ENCODE measurements at regions not wholly inside any gene's neighbourhood (a gene's known extent, or its start where the extent isn't known, plus 50 kb on each side); places are given as distances from the start of the nearest gene placed in this dataset.
"Not testable (repeated sequence)": the region's sequence is repeated elsewhere in the genome, so short reads cannot be mapped to it uniquely, and the experiment has no call there.

DNA sequence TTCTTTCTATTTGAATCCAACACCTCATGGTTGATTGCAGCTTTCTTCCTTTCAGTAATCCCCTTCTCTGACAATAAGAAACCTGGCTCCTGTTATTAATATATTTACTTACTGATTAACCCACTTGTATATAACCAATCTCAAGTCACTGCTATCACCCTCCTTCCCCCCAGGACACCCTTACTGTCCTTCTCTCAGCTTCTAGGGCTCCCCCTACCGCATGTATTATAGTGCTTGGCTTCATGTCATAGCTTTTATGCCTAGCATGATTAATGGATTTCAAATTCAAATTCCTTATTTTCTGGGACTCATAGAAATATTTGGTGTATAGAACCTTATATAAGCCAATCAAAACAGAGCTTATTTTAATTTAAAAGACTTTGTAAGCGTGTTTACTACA lies 75.7 kb upstream of the BNIP2 start:
- DNase-seq: no peak

GRCh38 chr15:59762558-59762957 lies 73.4 kb upstream of the BNIP2 start:
- DNase-seq: no peak

- not testable (repeated sequence) for DNase-seq
Observed at GRCh38 chr15:59760256-59760655, 71.1 kb upstream of the BNIP2 start.

- no peak for DNase-seq
Observed at GRCh38 chr15:59751552-59752413, 62.7 kb upstream of the BNIP2 start.

GRCh38 chr15:59746777-59747176 lies 57.7 kb upstream of the BNIP2 start:
- DNase-seq: no peak

DNA sequence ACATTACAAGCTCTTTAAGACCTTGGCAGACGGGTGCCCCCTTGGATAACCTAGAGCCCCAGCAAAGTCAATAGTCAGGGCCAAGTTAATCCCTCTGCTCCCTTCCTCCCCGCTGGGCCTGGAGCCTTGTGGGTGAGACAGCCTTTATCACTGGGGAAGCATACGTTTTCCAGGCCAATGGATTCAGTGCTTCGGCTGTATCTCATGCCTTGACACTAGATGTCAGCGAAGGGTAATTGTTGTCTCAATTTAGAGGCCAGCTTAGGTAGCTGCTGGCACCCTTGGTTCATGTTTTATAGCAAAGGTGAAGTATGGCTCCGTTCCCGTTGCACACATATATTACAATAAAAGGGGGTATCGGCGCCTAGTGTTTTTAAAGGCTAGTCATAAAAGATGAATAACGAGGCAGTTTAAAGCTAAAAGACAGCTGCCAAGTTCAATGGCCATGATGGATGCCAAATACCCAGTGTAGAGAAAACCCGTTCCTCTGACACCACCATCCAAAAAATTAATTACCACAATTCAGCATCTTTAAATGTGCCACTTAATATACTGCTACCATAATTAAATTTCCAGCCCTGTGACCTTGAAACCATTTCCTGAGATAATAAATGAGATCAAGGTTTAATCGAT lies 52.3 kb upstream of the BNIP2 start:
- no peak for DNase-seq

- no peak for DNase-seq
Observed at GRCh38 chr15:59739557-59740186, 50.6 kb upstream of the BNIP2 start.

All from stimulated activated CD4-positive, alpha-beta T cell treated with anti-CD3 and anti-CD28 coated beads, Interleukin-4, amount 100 ng/mL, for 1 hour (primary cell).